Putamen (tissue), 1 donor: ENCODE measurements at regions not wholly inside any gene's neighbourhood (a gene's known extent, or its start where the extent isn't known, plus 50 kb on each side); places are given as distances from the start of the nearest gene placed in this dataset.
"Not testable (repeated sequence)": the region's sequence is repeated elsewhere in the genome, so short reads cannot be mapped to it uniquely, and the experiment has no call there.

Experiments used
- DNase-seq: peaks from one replicate; pipeline ENCODE4 v3.0.0-alpha.2; 2016; ENCODE audit warnings: low spot score

GRCh38 chr6:8659404-8660189 lies 224.3 kb upstream of the SLC35B3 start:
- DNase-seq, result no peak

- DNase-seq, result no peak
Measured at GRCh38 chr6:8658416-8658815, 223.1 kb upstream of the SLC35B3 start.

GRCh38 chr6:8657522-8657921 lies 222.2 kb upstream of the SLC35B3 start:
- DNase-seq, result no peak

GRCh38 chr6:8655670-8656454 lies 220.5 kb upstream of the SLC35B3 start:
- DNase-seq, result no peak

- DNase-seq, result no peak
Measured at GRCh38 chr6:8652710-8653109, 217.4 kb upstream of the SLC35B3 start.

- no peak for DNase-seq
Measured at GRCh38 chr6:8651998-8652397, 216.7 kb upstream of the SLC35B3 start.

- DNase-seq, result no peak
Measured at GRCh38 chr6:8645212-8645611, 209.9 kb upstream of the SLC35B3 start.

- DNase-seq, result no peak
Measured at GRCh38 chr6:8644306-8644705, 209.0 kb upstream of the SLC35B3 start.

- DNase-seq, result no peak
Measured at GRCh38 chr6:8642854-8643253, 207.5 kb upstream of the SLC35B3 start.

GRCh38 chr6:8642131-8642530 lies 206.8 kb upstream of the SLC35B3 start:
- no peak for DNase-seq

GRCh38 chr6:8639928-8640649 lies 204.7 kb upstream of the SLC35B3 start:
- no peak for DNase-seq

GRCh38 chr6:8637896-8638597 lies 202.7 kb upstream of the SLC35B3 start:
- DNase-seq, result no peak

- DNase-seq, result no peak
Measured at GRCh38 chr6:8633762-8634161, 198.4 kb upstream of the SLC35B3 start.

- DNase-seq, result no peak
Measured at GRCh38 chr6:8628736-8629135, 193.4 kb upstream of the SLC35B3 start.

- DNase-seq, result no peak
Measured at GRCh38 chr6:8628063-8628462, 192.7 kb upstream of the SLC35B3 start.

GRCh38 chr6:8627085-8627861 lies 191.9 kb upstream of the SLC35B3 start:
- no peak for DNase-seq

GRCh38 chr6:8624665-8625064 lies 189.3 kb upstream of the SLC35B3 start:
- DNase-seq, result no peak

GRCh38 chr6:8623441-8623840 lies 188.1 kb upstream of the SLC35B3 start:
- no peak for DNase-seq

- no peak for DNase-seq
Measured at GRCh38 chr6:8619853-8620252, 184.5 kb upstream of the SLC35B3 start.

GRCh38 chr6:8619408-8619807 lies 184.1 kb upstream of the SLC35B3 start:
- DNase-seq, result not testable (repeated sequence)

- DNase-seq, result no peak
Measured at GRCh38 chr6:8608737-8609136, 173.4 kb upstream of the SLC35B3 start.
